ENCODE measurements at regions not wholly inside any gene's neighbourhood (a gene's known extent, or its start where the extent isn't known, plus 50 kb on each side); places are given as distances from the start of the nearest gene placed in this dataset.

DNA sequence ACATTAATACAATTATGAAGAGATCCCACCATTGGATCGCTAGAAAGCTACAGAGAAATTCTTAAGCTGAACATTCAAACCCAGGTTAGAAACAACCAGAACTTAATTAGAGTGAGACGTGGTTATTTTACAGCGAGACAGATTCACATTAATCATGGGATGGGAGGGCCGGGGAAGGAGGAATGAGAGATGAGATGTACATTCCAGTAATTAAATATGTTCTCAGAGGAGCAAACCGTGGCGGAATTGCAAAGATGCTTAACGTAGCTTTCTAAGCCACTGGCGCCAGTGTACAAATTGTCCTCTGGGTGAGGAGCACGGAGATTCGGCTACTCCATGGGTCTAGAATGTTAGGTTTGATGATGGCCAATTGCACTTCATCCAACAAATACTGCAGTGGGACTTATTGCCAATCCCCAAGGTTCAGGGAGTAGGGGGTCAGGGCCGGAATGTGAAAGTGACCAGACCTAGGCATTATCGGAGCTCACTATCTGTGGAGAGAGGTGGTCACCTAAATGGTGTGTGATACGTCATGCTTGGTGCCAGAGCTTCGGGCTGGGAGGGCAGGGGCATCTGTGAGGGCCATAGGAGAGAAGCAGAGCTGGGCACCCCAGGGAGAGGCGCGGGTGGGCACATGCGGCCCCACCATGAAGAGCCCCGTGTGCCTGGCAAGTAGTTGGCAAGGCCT is 114.7 kb downstream of the EDN3 start:
- Histone ChIP-seq H3K4me3 (ENCODE audit: low read depth, low read length) (no peak overlapping the region), H3K27me3 (ENCODE audit: control insufficient read depth, insufficient read depth, low read length) (peaks cover 2% of the 10 kb centered on the region; the same call in 1 of the 2 replicates), H3K4me1 (ENCODE audit: control insufficient read depth, insufficient read depth, low read length) (no peaks in the 10 kb centered on the region), H3K27ac (ENCODE audit: low read depth, low read length) (no peak overlapping the region), H3K9me3 (ENCODE audit: control insufficient read depth, insufficient read depth, low read length) (no peaks in the 10 kb centered on the region), H3K36me3 (ENCODE audit: control insufficient read depth, insufficient read depth, low read length) (no peaks in the 10 kb centered on the region), H3K9ac (ENCODE audit: low read depth, low read length) (no peak overlapping the region)

DNA sequence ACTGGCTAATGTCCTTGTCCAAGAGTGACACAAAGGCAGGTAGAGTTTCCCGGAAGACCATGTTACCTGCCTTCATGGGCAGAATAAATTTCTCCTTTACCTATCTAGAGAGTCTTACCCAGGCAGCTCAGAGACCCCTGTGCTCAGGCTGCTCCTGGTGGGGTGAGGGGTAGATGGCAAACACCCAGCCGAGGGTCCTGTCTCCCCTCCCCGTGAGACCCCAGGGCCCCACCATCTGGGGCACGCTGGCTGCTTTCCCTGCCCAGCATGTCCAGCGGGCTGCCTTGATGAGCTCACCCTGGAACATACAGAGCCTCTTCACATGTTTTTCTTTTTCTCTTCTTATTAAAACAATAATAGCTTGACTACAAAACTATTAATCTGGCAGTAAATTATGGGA is 116.5 kb downstream of the EDN3 start:
- Histone ChIP-seq H3K4me1 (ENCODE audit: control insufficient read depth, insufficient read depth, low read length) (no peaks in the 10 kb centered on the region), H3K9me3 (ENCODE audit: control insufficient read depth, insufficient read depth, low read length) (no peaks in the 10 kb centered on the region), H3K9ac (ENCODE audit: low read depth, low read length) (no peak overlapping the region), H3K27me3 (ENCODE audit: control insufficient read depth, insufficient read depth, low read length) (peaks cover 2% of the 10 kb centered on the region; the same call in 1 of the 2 replicates), H3K4me3 (ENCODE audit: low read depth, low read length) (no peak overlapping the region), H3K36me3 (ENCODE audit: control insufficient read depth, insufficient read depth, low read length) (no peaks in the 10 kb centered on the region), H3K27ac (ENCODE audit: low read depth, low read length) (no peak overlapping the region)

DNA sequence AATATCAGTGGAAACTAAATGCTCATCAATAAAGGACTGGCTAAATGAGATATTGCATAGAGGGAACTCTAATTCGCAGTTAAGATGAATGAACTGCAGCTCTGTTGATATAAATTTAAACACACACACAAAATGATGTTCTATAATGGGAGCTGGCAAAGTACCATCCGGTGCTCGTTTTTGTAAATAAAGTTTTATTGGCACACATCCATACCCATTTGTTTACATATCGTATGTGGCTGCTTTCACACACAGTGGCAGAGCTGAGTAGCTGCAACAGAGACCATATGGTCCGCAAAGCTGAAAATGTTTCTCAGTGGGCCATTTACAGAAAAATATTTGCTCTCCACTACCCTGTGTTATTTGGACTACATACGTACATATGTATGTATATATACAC is 120.7 kb downstream of the EDN3 start:
- Histone ChIP-seq H3K4me3 (ENCODE audit: low read depth, low read length) (no peak overlapping the region), H3K27me3 (ENCODE audit: control insufficient read depth, insufficient read depth, low read length) (peaks cover 2% of the 10 kb centered on the region; the same call in 1 of the 2 replicates), H3K36me3 (ENCODE audit: control insufficient read depth, insufficient read depth, low read length) (no peaks in the 10 kb centered on the region), H3K4me1 (ENCODE audit: control insufficient read depth, insufficient read depth, low read length) (no peaks in the 10 kb centered on the region), H3K27ac (ENCODE audit: low read depth, low read length) (no peak overlapping the region), H3K9me3 (ENCODE audit: control insufficient read depth, insufficient read depth, low read length) (no peaks in the 10 kb centered on the region), H3K9ac (ENCODE audit: low read depth, low read length) (no peak overlapping the region)

- no peak overlapping the region for H3K27ac ChIP-seq (ENCODE audit: low read depth, low read length)
- H3K9me3 ChIP-seq (ENCODE audit: control insufficient read depth, insufficient read depth, low read length) = no peaks in the 10 kb centered on the region
- no peak overlapping the region for H3K4me3 ChIP-seq (ENCODE audit: low read depth, low read length)
- H3K4me1 ChIP-seq (ENCODE audit: control insufficient read depth, insufficient read depth, low read length) = no peaks in the 10 kb centered on the region
- H3K27me3 ChIP-seq (ENCODE audit: control insufficient read depth, insufficient read depth, low read length) = peaks cover 2% of the 10 kb centered on the region; the same call in 1 of the 2 replicates
- H3K9ac ChIP-seq (ENCODE audit: low read depth, low read length) = no peak overlapping the region
- H3K36me3 ChIP-seq (ENCODE audit: control insufficient read depth, insufficient read depth, low read length) = no peaks in the 10 kb centered on the region
Observed at GRCh38 chr20:59421920-59422637, 121.7 kb downstream of the EDN3 start.

GRCh38 chr20:59422872-59423544 is 122.6 kb downstream of the EDN3 start:
- Histone ChIP-seq H3K9me3 (ENCODE audit: control insufficient read depth, insufficient read depth, low read length) (no peaks in the 10 kb centered on the region), H3K4me1 (ENCODE audit: control insufficient read depth, insufficient read depth, low read length) (no peaks in the 10 kb centered on the region), H3K36me3 (ENCODE audit: control insufficient read depth, insufficient read depth, low read length) (no peaks in the 10 kb centered on the region), H3K9ac (ENCODE audit: low read depth, low read length) (no peak overlapping the region), H3K27me3 (ENCODE audit: control insufficient read depth, insufficient read depth, low read length) (peaks cover 2% of the 10 kb centered on the region; the same call in 1 of the 2 replicates), H3K4me3 (ENCODE audit: low read depth, low read length) (no peak overlapping the region), H3K27ac (ENCODE audit: low read depth, low read length) (no peak overlapping the region)

DNA sequence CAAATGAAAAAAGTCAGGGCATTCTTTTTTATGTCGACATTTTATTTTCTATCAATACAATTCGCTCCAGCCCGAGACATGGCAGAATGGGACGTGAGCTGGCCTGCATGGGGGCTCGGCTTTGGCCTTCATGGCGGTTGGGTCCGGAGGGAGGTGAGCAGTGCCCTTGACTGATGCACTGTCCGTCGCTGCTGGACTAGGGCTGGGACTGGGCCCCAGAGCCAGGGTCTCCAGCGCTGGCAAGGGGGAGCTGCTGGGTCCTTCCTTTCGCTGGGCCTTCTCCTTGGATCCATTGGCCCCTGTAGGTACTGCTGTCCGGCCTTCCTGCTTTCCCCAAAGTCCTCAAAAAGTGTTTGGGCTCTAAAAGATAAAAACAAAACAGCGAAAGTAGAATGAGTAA is 124.6 kb downstream of the EDN3 start:
- H3K4me3 ChIP-seq (ENCODE audit: low read depth, low read length) = no peak overlapping the region
- no peak overlapping the region for H3K9ac ChIP-seq (ENCODE audit: low read depth, low read length)
- no peaks in the 10 kb centered on the region for H3K4me1 ChIP-seq (ENCODE audit: control insufficient read depth, insufficient read depth, low read length)
- H3K36me3 ChIP-seq (ENCODE audit: control insufficient read depth, insufficient read depth, low read length) = no peaks in the 10 kb centered on the region
- no peak overlapping the region for H3K27ac ChIP-seq (ENCODE audit: low read depth, low read length)
- H3K9me3 ChIP-seq (ENCODE audit: control insufficient read depth, insufficient read depth, low read length) = no peaks in the 10 kb centered on the region
- no peaks in the 10 kb centered on the region for H3K27me3 ChIP-seq (ENCODE audit: control insufficient read depth, insufficient read depth, low read length)

- Histone ChIP-seq H3K36me3 (ENCODE audit: control insufficient read depth, insufficient read depth, low read length) (no peaks in the 10 kb centered on the region), H3K9me3 (ENCODE audit: control insufficient read depth, insufficient read depth, low read length) (no peaks in the 10 kb centered on the region), H3K4me3 (ENCODE audit: low read depth, low read length) (no peak overlapping the region), H3K4me1 (ENCODE audit: control insufficient read depth, insufficient read depth, low read length) (no peaks in the 10 kb centered on the region), H3K27me3 (ENCODE audit: control insufficient read depth, insufficient read depth, low read length) (no peaks in the 10 kb centered on the region), H3K9ac (ENCODE audit: low read depth, low read length) (no peak overlapping the region), H3K27ac (ENCODE audit: low read depth, low read length) (no peak overlapping the region)
Observed at GRCh38 chr20:59425572-59425971, 125.2 kb downstream of the EDN3 start.

DNA sequence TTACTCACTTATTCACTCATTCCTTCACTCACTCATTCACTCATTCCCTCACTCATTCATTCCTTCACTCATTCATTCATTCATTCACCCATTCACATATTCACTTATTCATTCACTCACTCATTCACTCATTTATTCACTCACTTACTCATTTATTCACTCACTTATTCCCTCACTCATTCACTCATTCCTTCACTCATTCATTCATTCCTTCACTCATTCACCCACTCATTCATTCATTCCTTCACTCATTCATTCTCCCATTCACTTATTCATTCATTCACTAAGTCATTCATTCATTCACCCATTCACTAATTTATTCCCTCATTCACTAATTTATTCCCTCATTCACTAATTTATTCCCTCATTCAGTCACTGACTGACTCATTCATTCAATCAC is 127.6 kb downstream of the EDN3 start:
- no peaks in the 10 kb centered on the region for H3K9me3 ChIP-seq (ENCODE audit: control insufficient read depth, insufficient read depth, low read length)
- H3K27ac ChIP-seq (ENCODE audit: low read depth, low read length) = no peak overlapping the region
- H3K4me1 ChIP-seq (ENCODE audit: control insufficient read depth, insufficient read depth, low read length) = no peaks in the 10 kb centered on the region
- H3K4me3 ChIP-seq (ENCODE audit: low read depth, low read length) = no peak overlapping the region
- no peak overlapping the region for H3K9ac ChIP-seq (ENCODE audit: low read depth, low read length)
- H3K36me3 ChIP-seq (ENCODE audit: control insufficient read depth, insufficient read depth, low read length) = no peaks in the 10 kb centered on the region
- no peaks in the 10 kb centered on the region for H3K27me3 ChIP-seq (ENCODE audit: control insufficient read depth, insufficient read depth, low read length)

GRCh38 chr20:59428441-59429205 is 128.2 kb downstream of the EDN3 start:
- H3K4me1 ChIP-seq (ENCODE audit: control insufficient read depth, insufficient read depth, low read length) = no peaks in the 10 kb centered on the region
- H3K27me3 ChIP-seq (ENCODE audit: control insufficient read depth, insufficient read depth, low read length) = no peaks in the 10 kb centered on the region
- H3K9me3 ChIP-seq (ENCODE audit: control insufficient read depth, insufficient read depth, low read length) = no peaks in the 10 kb centered on the region
- no peak overlapping the region for H3K9ac ChIP-seq (ENCODE audit: low read depth, low read length)
- no peaks in the 10 kb centered on the region for H3K36me3 ChIP-seq (ENCODE audit: control insufficient read depth, insufficient read depth, low read length)
- no peak overlapping the region for H3K27ac ChIP-seq (ENCODE audit: low read depth, low read length)
- H3K4me3 ChIP-seq (ENCODE audit: low read depth, low read length) = no peak overlapping the region

DNA sequence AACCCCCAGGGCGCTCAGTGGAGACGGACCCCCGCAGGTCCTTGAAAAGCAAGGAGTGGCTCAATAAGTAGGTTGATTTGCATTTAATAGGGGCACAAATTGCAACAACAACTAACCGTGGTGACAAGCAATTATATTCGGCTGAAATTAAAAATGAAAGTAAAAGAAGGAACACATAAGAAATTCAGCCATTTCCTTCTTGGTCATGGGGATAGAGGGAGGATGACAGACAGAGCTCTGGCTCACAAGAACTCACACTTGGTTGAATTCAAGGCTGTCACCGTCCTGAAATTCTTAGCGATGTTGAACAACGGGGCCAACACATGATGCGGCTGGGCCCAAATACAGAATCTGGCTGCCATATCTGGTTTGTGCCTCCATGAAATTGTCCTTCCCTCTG is 129.0 kb downstream of the EDN3 start:
- Histone ChIP-seq H3K4me3 (ENCODE audit: low read depth, low read length) (no peak overlapping the region), H3K36me3 (ENCODE audit: control insufficient read depth, insufficient read depth, low read length) (no peaks in the 10 kb centered on the region), H3K27ac (ENCODE audit: low read depth, low read length) (no peak overlapping the region), H3K9me3 (ENCODE audit: control insufficient read depth, insufficient read depth, low read length) (no peaks in the 10 kb centered on the region), H3K9ac (ENCODE audit: low read depth, low read length) (no peak overlapping the region), H3K4me1 (ENCODE audit: control insufficient read depth, insufficient read depth, low read length) (no peaks in the 10 kb centered on the region), H3K27me3 (ENCODE audit: control insufficient read depth, insufficient read depth, low read length) (no peaks in the 10 kb centered on the region)
